HG03097 (cell line): ENCODE measurements at regions not wholly inside any gene's neighbourhood (a gene's known extent, or its start where the extent isn't known, plus 50 kb on each side); places are given as distances from the start of the nearest gene placed in this dataset.

ENCODE experiments used
- ATAC-seq: cut with Tn5 transposase; IDR thresholded peaks from one replicate; pipeline ENCODE4 v1.9.1; 2021; ENCODE audit not compliant: unreplicated experiment, low FRiP score

- no peak for ATAC-seq
Observed at GRCh38 chr1:232222614-232223013, 407.3 kb downstream of the SIPA1L2 start.

- no peak for ATAC-seq
Observed at GRCh38 chr1:232221802-232222499, 408.0 kb downstream of the SIPA1L2 start.

- ATAC-seq = no peak
Observed at GRCh38 chr1:232218955-232219865, 410.7 kb downstream of the SIPA1L2 start.

GRCh38 chr1:232213928-232214327, 416.0 kb downstream of the SIPA1L2 start:
- no peak for ATAC-seq

- ATAC-seq = no peak
Observed at GRCh38 chr1:232212253-232212652, 417.7 kb downstream of the SIPA1L2 start.

GRCh38 chr1:232211149-232211548, 418.8 kb downstream of the SIPA1L2 start:
- ATAC-seq = no peak

GRCh38 chr1:232209357-232209756, 420.6 kb downstream of the SIPA1L2 start:
- no peak for ATAC-seq

GRCh38 chr1:232207073-232207866, 422.7 kb downstream of the SIPA1L2 start:
- ATAC-seq = no peak

GRCh38 chr1:232204269-232204668, 425.7 kb downstream of the SIPA1L2 start:
- no peak for ATAC-seq

GRCh38 chr1:232201024-232201423, 428.9 kb downstream of the SIPA1L2 start:
- ATAC-seq = no peak

GRCh38 chr1:232196042-232196441, 433.9 kb downstream of the SIPA1L2 start:
- no peak for ATAC-seq

GRCh38 chr1:232194424-232194823, 435.5 kb downstream of the SIPA1L2 start:
- no peak for ATAC-seq

GRCh38 chr1:232193451-232193783, 436.5 kb downstream of the SIPA1L2 start:
- no peak for ATAC-seq

GRCh38 chr1:232192781-232193450, 437.0 kb downstream of the SIPA1L2 start:
- ATAC-seq = no peak

GRCh38 chr1:232191560-232191959, 438.4 kb downstream of the SIPA1L2 start:
- no peak for ATAC-seq

GRCh38 chr1:232188318-232188717, 441.6 kb downstream of the SIPA1L2 start:
- no peak for ATAC-seq

GRCh38 chr1:232186931-232187330, 443.0 kb downstream of the SIPA1L2 start:
- no peak for ATAC-seq

- no peak for ATAC-seq
Observed at GRCh38 chr1:232184561-232185530, 445.1 kb downstream of the SIPA1L2 start.

- ATAC-seq = no peak
Observed at GRCh38 chr1:232183802-232184201, 446.1 kb downstream of the SIPA1L2 start.
